ENCODE measurements at regions not wholly inside any gene's neighbourhood (a gene's known extent, or its start where the extent isn't known, plus 50 kb on each side); places are given as distances from the start of the nearest gene placed in this dataset.
"Not testable (repeated sequence)": the region's sequence is repeated elsewhere in the genome, so short reads cannot be mapped to it uniquely, and the experiment has no call there.

DNA sequence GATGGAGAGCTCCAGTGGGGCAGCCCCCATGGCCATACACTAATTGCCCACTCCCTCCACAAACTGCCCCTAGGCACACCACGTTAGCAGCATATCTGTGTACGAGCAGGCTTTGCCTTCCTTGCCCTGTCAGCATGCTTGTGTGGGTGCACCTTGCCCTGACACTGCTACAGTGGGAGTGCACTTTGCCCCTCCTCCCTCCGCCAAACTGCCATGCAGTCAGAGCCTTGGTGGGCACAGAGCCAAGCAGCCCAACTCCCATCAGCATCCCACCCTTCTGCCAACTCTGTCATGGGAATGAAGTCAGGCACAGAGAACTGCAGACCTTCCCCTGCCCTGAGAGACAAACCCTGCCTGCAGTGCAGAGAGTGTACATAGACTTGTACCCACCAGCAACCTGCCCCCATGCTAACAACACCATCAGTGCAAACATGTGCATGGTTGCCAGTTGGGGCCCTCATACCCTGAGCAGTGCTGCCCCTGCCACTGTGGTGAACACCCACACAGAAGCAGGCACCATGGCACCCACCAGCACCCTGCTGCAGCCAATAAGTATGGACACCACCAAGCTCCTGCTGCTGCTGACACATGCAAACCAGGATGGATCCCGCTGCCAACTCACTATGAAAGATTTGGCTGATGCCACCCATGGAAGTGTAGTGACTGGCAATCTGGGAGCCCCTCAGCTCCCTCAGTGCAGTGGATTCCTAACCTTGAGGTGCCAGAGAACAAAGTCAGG, 1197.7 kb upstream of the CELF2 start:
- DNase-seq (ENCODE audit: low read depth in 4 of 4, low spot score in 2 of 4) = no peak

DNA sequence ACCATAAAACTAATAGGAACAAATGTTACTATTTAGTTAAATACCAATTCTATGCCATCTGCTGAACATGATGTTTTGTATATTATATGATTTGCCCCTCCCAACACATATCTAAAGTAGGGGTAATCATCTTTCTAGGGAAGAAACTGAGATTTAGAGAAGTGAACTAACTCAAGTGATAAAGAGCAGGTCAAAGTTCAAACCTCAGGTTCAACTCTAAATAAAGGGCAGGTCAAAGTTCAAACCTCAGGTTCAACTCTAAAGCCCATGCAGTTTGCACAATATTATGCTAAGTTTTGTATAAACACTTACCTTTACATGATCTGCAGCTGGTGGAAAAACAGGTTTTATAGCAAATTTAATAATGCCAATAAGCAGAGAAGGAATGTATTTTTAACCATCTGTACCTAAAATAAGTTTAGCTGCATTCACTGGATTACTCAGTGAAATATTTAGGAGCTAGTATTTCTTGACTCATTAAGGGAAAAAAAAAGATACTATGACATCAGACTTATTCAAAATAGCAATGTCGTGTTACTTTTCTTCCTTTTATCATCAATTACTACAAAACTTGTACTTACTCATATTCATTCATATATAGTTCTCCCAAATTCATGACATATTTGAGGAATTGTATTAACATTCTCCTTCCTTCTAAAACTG, 1194.3 kb upstream of the CELF2 start:
- no peak for DNase-seq (ENCODE audit: low read depth in 4 of 4, low spot score in 2 of 4)

DNA sequence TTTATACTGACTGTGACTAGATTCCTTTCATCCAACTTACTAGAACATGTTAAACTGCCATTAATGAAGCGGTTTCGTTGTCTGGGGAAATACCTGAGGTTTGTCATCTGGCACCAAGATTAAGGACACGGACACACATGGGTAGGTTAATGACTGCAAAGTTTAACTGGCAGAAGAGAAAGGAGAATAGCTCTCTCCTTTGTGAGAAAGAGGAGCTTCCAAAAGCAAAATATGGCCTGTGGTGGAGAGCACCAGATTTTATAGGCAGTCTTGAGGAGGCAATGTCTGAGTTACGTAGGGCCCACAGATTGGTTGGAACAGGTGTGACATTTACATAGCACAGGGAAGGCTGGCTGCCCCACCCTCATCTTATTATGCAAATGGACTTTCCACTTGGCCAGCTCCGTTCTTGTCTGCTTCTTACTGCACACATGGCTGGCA, 1193.0 kb upstream of the CELF2 start:
- DNase-seq (ENCODE audit: low read depth in 4 of 4, low spot score in 2 of 4) = peak in 2 of 4 donors; percentile 24 to 52

- no peak for DNase-seq (ENCODE audit: low read depth in 4 of 4, low spot score in 2 of 4)
These were observed 1192.1 kb upstream of the CELF2 start for GRCh38 chr10:9825491-9826018.

DNA sequence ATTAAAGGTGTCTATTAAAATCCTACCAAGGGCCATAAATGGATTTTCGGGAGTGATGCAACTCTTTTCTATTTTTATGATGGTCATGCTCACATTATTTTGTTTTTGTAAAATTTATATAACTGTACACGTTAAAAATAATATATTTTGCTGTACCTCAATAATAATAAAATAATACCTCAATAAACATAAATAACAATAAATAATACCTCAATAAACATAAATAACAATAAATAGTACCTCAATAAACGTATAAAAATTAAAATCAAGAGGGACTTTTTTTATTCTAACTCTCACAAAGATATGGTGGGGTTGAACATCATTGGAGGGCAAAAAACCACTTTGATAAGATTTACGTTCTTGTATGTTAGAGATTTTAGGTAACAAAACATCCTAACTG, 1189.6 kb upstream of the CELF2 start:
- DNase-seq (ENCODE audit: low read depth in 4 of 4, low spot score in 2 of 4) = no peak

DNA sequence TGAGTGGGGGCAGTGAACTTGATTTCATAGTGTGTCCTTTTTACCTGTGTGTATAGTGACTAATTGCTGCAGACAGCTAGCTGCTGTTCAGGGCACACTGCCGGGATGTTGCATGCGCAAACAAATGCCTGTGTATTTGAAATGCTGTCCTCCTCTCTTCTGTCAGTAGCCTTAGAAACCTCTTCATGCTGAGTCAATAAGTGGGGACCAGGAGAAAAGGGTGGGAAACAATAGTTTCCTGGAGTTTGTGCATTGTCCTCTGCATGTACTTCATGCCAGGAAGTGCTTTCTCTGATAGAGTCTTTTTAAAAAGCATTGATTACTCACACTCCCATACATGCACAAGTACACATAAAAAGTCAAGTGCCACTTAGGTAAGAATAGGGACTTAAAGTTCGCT, 1183.7 kb upstream of the CELF2 start:
- no peak for DNase-seq (ENCODE audit: low read depth in 4 of 4, low spot score in 2 of 4)

GRCh38 chr10:9834434-9834833, 1183.2 kb upstream of the CELF2 start:
- no peak for DNase-seq (ENCODE audit: low read depth in 4 of 4, low spot score in 2 of 4)

- no peak for DNase-seq (ENCODE audit: low read depth in 4 of 4, low spot score in 2 of 4)
These were observed 1172.6 kb upstream of the CELF2 start for GRCh38 chr10:9845075-9845474.

GRCh38 chr10:9848278-9848677, 1169.4 kb upstream of the CELF2 start:
- no peak for DNase-seq (ENCODE audit: low read depth in 4 of 4, low spot score in 2 of 4)

- DNase-seq (ENCODE audit: low read depth in 4 of 4, low spot score in 2 of 4) = no peak
These were observed 1168.7 kb upstream of the CELF2 start for GRCh38 chr10:9848981-9849380.

- DNase-seq (ENCODE audit: low read depth in 4 of 4, low spot score in 2 of 4) = no peak
These were observed 1167.3 kb upstream of the CELF2 start for GRCh38 chr10:9850415-9850814.

GRCh38 chr10:9851808-9852207, 1165.9 kb upstream of the CELF2 start:
- DNase-seq (ENCODE audit: low read depth in 4 of 4, low spot score in 2 of 4) = no peak

GRCh38 chr10:9853405-9854355, 1164.0 kb upstream of the CELF2 start:
- DNase-seq (ENCODE audit: low read depth in 4 of 4, low spot score in 2 of 4) = no peak

- not testable (repeated sequence) for DNase-seq (ENCODE audit: low read depth in 4 of 4, low spot score in 2 of 4)
These were observed 1162.2 kb upstream of the CELF2 start for GRCh38 chr10:9855451-9855850.

- DNase-seq (ENCODE audit: low read depth in 4 of 4, low spot score in 2 of 4) = no peak
These were observed 1158.9 kb upstream of the CELF2 start for GRCh38 chr10:9858816-9859215.

GRCh38 chr10:9860045-9860444, 1157.6 kb upstream of the CELF2 start:
- DNase-seq (ENCODE audit: low read depth in 4 of 4, low spot score in 2 of 4) = no peak

- DNase-seq (ENCODE audit: low read depth in 4 of 4, low spot score in 2 of 4) = no peak
These were observed 1154.0 kb upstream of the CELF2 start for GRCh38 chr10:9863559-9864121.

GRCh38 chr10:9868499-9868898, 1149.2 kb upstream of the CELF2 start:
- no peak for DNase-seq (ENCODE audit: low read depth in 4 of 4, low spot score in 2 of 4)

DNA sequence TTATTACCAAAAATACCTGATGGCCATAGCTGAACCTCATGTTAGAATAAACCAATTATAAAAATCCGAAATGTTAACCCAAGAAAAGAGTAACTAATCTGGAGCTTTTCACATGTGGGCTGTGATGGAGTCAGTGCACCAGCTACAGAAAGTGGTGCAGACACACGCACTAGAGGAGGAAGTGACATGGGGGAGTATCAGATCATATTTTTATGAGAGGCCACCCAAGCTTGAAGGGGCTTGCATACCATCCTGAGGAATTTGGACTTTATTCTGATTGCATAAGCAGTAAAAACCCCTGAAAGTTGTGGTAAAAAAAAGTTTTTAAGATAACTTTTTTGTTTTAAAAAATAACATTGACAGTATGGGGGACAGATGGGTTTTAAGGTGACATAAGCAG, 1148.5 kb upstream of the CELF2 start:
- DNase-seq (ENCODE audit: low read depth in 4 of 4, low spot score in 2 of 4) = peak in 1 of 4 donors; percentile 8

DNA sequence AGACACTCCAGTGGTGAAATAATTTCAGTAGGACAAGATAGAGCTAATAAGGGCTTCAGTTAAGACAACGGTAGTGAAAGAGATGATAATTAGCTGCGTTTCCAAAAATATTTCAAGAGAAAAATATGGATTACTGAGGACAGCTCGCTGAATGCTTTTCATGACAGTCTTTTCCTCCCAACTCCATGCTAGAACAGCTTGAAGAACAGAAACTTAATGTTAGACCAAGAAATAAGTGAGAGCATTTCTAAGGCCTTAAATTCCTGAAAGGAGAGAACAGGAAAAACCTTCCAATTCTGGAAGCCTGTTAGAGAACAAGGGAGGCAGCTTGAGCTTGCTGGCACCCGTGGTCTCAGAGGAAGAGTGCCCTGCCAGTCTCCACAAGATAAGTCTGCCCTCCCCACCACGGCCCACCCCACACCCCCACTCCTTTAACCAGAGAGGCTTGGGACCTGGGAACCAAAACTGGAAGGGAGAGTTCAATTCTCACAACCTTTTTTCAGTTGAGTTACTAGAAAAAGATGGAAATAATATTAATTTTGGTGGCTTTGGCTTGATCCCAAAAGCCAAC, 1148.0 kb upstream of the CELF2 start:
- no peak for DNase-seq (ENCODE audit: low read depth in 4 of 4, low spot score in 2 of 4)

All from left renal cortex interstitium (tissue), 4 donors.